IPS-20b (cell line): ENCODE measurements at regions not wholly inside any gene's neighbourhood (a gene's known extent, or its start where the extent isn't known, plus 50 kb on each side); places are given as distances from the start of the nearest gene placed in this dataset.

Source experiments
- H3K27ac ChIP-seq: one replicate; pipeline ENCODE4 v1.5.1; 2013; ENCODE audit warnings: low read length
- H3K27me3 ChIP-seq: 2 replicates; pipeline ENCODE4 v1.6.1; 2013; ENCODE audit warnings: mild to moderate bottlenecking, low read length, inconsistent platforms; ENCODE audit not compliant: insufficient read depth
- H3K36me3 ChIP-seq: 2 replicates; pipeline ENCODE4 v1.6.1; 2013; ENCODE audit warnings: low read depth, mild to moderate bottlenecking, inconsistent platforms, low read length, moderate library complexity; ENCODE audit not compliant: insufficient read depth
- H3K4me1 ChIP-seq: 2 replicates; pipeline ENCODE4 v1.6.1; 2013; ENCODE audit warnings: mild to moderate bottlenecking, control low read depth, inconsistent platforms, low read length, moderate library complexity; ENCODE audit not compliant: insufficient read depth
- H3K4me3 ChIP-seq: 2 replicates; pipeline ENCODE4 v1.5.1; 2013; ENCODE audit warnings: mild to moderate bottlenecking, low read length, inconsistent platforms
- H3K9ac ChIP-seq: 2 replicates; pipeline ENCODE4 v1.6.1; 2013; ENCODE audit warnings: low read depth, mild to moderate bottlenecking, inconsistent platforms, low read length, moderate library complexity
- H3K9me3 ChIP-seq: 2 replicates; pipeline ENCODE4 v1.6.1; 2013; ENCODE audit warnings: mild to moderate bottlenecking, low read depth, low read length, inconsistent platforms; ENCODE audit not compliant: insufficient read depth

DNA sequence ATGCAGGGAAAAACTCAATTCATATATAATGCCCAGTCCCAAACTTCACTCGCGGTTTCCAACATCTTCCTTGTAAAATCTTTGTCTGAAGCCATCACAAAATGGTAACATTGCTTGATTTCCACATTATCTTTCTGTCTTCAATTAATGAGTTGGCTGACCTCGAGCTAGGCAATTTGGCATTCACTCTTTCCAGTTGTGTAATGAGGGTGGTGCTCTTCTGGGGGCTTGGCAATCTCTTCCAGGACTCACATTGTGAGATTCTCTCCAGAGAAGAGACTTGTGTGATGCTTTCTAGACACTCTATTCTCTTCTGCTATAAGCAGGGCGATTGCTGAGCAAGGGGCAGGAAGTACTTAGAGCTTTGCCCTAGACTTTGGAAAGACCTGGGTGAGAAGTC is 179.5 kb downstream of the JCAD start:
- Histone ChIP-seq H3K27ac (no peak overlapping the region), H3K4me3 (no peak overlapping the region), H3K36me3 (no peaks in the 10 kb centered on the region), H3K27me3 (no peaks in the 10 kb centered on the region), H3K9me3 (no peaks in the 10 kb centered on the region), H3K4me1 (no peaks in the 10 kb centered on the region), H3K9ac (no peak overlapping the region)

DNA sequence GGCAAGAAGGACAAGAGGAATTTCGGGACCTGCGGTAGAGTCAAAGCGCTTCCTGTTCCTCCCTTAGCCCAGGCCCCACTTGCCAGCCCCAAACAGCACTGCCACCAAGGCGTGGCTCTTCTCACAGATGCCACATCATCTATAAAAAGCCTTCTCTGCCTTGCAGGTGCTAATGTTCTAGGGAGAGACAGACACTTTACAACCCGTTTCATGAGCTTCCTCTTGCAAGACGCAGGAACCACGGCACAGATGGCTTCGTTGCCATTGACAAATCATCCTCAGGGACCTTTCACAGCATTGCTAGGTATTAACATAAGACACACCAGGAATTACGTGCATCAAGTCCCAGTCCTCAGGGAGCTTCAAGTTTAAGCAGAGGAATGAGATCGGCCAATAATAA is 180.9 kb downstream of the JCAD start:
- H3K9me3 ChIP-seq = no peaks in the 10 kb centered on the region
- H3K36me3 ChIP-seq = no peaks in the 10 kb centered on the region
- H3K4me3 ChIP-seq = no peak overlapping the region
- H3K27me3 ChIP-seq = no peaks in the 10 kb centered on the region
- no peaks in the 10 kb centered on the region for H3K4me1 ChIP-seq
- no peak overlapping the region for H3K27ac ChIP-seq
- no peak overlapping the region for H3K9ac ChIP-seq

DNA sequence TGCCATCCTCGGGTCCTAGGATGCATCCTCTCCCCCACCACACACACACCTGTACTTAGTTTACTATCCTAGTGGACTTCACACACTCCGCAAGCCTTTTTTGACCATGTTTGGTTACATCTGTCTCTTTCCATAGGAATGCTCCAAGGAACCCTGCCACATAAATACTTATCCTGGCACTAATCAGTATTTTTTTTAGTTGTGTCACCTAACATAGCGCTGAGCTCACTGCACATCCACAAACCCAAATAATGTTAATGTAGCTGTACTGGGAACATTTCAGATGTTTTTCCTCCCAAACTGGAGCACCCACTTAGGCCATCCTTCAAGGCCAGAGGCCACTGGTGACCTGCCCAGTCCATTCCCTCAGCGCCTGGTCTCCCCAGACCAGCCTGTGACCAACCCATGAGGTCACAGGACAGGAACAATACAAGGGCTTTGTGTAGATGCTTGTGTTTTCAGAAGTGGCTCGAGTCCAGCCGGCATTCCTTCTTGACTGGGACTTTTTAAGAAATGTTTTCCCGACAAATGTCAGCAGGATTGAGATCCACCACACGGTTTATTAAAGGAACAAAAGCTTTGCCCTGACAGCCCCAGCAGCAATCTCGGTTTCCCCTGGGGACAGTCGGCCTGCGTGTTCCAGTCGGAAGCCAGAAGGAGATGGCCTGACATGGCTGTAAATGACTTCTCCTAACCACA is 181.4 kb downstream of the JCAD start:
- no peaks in the 10 kb centered on the region for H3K27me3 ChIP-seq
- H3K9ac ChIP-seq = no peak overlapping the region
- no peak overlapping the region for H3K4me3 ChIP-seq
- no peak overlapping the region for H3K27ac ChIP-seq
- no peaks in the 10 kb centered on the region for H3K9me3 ChIP-seq
- H3K4me1 ChIP-seq = no peaks in the 10 kb centered on the region
- H3K36me3 ChIP-seq = no peaks in the 10 kb centered on the region

DNA sequence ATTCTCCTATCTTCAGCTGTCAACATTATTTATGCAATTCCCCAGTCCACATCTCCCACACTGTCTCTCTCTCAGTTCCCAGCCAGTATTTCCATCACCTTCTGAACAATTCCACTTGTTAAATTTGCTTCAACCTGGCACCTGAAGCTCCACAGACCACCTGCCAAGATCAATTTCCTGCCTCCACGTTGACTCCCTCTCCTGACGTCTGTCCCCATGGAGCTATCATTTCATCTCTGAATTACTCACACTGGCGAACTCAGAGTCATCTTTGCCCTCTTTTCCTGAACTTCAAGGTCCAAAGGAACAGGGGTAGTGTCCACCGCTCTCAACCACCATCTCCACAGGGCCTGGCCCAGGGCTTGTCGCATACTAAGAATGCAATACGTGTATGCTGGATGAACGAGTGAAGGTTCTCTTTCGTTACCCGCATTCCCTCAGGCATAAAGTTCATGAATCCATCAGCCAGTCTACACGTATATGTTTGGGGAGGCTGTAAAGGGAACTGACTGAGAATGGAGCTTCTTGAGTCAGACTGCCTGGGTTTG is 183.3 kb downstream of the JCAD start:
- Histone ChIP-seq H3K9ac (no peak overlapping the region), H3K9me3 (no peaks in the 10 kb centered on the region), H3K27ac (no peak overlapping the region), H3K36me3 (no peaks in the 10 kb centered on the region), H3K4me3 (no peak overlapping the region), H3K27me3 (no peaks in the 10 kb centered on the region), H3K4me1 (no peaks in the 10 kb centered on the region)

DNA sequence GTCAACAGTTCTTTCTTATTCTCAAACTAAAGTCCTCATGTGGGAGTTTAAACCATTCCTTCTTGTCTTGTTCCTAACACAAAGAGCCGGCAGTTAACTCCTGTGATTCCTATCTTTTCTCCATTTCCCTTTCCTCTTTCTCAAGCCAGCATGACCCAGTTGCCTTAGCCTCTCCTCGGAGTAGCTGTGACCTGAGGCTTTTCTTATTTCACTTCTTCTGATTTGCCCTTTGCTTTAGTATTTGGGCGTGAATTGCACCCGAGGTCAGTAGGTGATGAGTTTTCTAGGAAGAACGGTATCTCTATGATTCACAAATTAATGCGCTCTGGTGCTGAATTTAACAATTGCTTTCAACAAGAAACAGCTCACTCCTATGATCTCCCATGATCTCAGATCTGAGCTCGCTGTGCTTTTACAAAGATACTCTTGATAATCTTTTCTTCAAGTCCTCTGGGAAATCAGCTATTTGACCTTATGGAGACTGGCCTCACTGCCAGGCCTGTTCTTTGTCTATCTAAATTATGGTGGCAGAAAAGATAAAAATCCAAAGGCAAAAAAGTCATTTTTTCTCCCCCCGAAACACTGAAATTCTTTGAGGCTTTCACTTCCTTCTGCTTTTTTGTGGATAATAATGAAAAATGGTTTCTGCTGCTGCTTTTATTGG is 184.6 kb downstream of the JCAD start:
- 0 out of 2 replicates have a peak, but pooled peaks cover 3% of the 10 kb centered on the region for H3K9me3 ChIP-seq
- no peak overlapping the region for H3K4me3 ChIP-seq
- no peak overlapping the region for H3K9ac ChIP-seq
- no peaks in the 10 kb centered on the region for H3K36me3 ChIP-seq
- H3K27me3 ChIP-seq = no peaks in the 10 kb centered on the region
- no peak overlapping the region for H3K27ac ChIP-seq
- H3K4me1 ChIP-seq = no peaks in the 10 kb centered on the region

DNA sequence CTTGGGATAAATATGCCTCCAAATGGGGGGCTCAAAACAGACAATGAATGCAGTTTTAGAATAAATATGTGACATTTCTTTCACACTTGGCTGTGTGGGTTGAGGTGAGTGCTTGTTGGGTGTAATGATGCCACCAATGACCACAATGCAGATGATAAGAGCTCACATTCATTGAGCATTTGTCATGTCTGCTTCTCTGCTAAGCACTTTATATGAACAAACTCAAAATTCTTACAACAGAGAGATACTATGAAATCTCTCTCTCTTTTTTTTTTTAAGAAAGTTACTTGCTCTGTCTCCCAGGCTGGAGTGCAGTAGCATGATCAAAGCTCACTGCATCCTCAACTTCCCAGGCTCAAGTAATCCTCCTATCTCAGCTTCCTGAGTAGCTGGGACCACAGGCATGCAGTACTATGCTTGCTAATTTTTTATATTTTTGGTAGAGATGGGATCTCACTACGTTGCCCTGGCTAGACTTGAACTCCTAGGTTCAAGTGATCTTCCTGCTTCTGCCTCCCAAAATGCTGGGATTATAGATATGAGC is 185.4 kb downstream of the JCAD start:
- Histone ChIP-seq H3K36me3 (no peaks in the 10 kb centered on the region), H3K27me3 (no peaks in the 10 kb centered on the region), H3K27ac (no peak overlapping the region), H3K4me1 (no peaks in the 10 kb centered on the region), H3K9ac (no peak overlapping the region), H3K9me3 (0 out of 2 replicates have a peak, but pooled peaks cover 3% of the 10 kb centered on the region), H3K4me3 (no peak overlapping the region)

DNA sequence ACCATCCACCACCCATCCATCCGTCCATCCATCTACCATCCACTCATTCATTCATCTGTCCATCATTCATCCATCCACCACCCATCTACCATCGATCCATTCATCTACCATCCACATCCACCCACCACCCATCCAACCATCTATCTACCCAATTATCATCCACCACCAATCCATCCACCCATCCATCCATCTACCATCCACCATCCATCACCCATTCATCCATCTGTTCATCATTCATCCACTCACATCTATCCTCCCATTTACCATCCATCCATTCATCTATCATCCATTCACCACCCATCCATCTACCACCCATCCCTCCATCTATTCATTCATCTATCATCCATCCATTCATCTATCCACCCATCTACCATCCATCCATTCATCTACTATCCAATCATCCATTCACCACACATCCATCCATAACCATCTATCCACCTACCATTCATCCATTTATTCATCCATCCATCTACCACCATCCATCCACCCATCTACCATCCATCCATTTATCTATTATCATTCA is 188.8 kb downstream of the JCAD start:
- H3K4me3 ChIP-seq = no peak overlapping the region
- H3K27me3 ChIP-seq = no peaks in the 10 kb centered on the region
- no peaks in the 10 kb centered on the region for H3K4me1 ChIP-seq
- H3K9me3 ChIP-seq = 0 out of 2 replicates have a peak, but pooled peaks cover 3% of the 10 kb centered on the region
- H3K27ac ChIP-seq = no peak overlapping the region
- no peaks in the 10 kb centered on the region for H3K36me3 ChIP-seq
- no peak overlapping the region for H3K9ac ChIP-seq

DNA sequence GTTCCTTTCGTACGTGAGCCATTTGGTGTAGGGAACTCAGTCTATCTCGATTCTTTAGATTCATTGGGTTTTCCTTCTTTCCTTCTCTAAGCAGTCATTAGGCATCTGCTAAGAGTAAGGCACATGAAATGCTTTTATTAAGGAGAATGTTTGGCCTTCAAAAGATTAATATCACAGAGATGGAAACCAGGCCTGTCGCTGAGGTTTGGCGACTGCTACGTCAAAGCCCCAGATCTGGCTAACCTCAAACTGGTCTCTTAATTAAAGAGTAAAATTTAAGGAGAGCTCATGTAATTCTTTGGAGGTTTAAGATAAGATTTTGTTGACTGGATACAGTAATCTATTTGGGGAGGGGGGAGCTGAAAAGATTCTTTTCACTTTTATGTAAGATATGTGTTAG is 189.8 kb downstream of the JCAD start:
- no peak overlapping the region for H3K9ac ChIP-seq
- no peak overlapping the region for H3K4me3 ChIP-seq
- no peak overlapping the region for H3K27ac ChIP-seq
- 0 out of 2 replicates have a peak, but pooled peaks cover 3% of the 10 kb centered on the region for H3K9me3 ChIP-seq
- H3K4me1 ChIP-seq = no peaks in the 10 kb centered on the region
- no peaks in the 10 kb centered on the region for H3K27me3 ChIP-seq
- no peaks in the 10 kb centered on the region for H3K36me3 ChIP-seq

DNA sequence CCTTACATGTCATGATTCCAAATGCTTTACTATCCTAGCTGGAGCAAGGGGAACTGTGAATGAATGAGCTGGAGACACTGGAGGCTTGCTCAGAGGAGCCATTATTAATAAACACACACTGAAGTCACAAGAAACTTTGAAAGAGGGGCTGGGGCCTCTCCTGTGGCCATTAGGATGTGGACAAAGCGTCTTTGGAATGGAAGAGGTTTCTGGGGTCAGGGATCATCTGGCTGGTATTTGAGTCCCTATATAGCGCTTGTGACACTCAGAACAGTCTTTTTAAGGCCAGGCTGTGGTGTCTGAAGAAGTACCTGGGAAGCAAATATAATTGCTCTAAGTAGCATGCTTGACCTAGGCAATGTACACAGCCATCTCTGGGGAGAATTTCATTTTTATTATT is 193.0 kb downstream of the JCAD start:
- no peak overlapping the region for H3K9ac ChIP-seq
- no peak overlapping the region for H3K4me3 ChIP-seq
- no peaks in the 10 kb centered on the region for H3K36me3 ChIP-seq
- no peak overlapping the region for H3K27ac ChIP-seq
- H3K27me3 ChIP-seq = no peaks in the 10 kb centered on the region
- H3K9me3 ChIP-seq = 0 out of 2 replicates have a peak, but pooled peaks cover 3% of the 10 kb centered on the region
- no peaks in the 10 kb centered on the region for H3K4me1 ChIP-seq

DNA sequence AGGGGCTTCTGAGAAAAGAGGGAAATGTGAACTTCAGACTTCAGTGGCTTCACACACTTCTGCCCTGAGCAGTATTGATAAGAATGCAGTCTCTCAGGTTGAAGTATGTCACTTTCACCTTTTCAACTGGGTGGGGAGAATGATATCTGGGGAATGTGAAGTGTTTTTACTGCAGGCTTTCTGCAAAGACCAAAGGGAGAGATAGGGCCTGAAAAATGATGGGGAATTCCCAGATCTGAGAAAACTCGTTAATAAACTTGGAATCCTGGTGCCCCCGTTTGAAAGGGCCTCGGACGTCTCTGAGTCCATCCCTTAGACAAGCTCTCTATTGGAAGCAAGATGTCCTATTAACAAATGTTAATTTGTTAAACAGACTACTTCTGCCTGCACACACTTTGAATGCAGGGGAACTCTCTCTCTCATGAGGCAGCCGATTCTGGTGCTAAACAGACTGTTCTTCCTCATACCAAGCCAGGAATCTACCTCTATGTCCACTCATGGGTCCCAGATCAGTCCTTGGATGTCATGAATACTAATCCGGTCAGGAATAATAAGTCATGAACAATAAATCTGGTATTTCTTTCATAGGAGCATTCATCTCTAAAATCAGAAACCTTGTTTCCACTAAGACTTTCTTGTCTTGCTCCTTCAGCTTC is 193.6 kb downstream of the JCAD start:
- Histone ChIP-seq H3K9me3 (0 out of 2 replicates have a peak, but pooled peaks cover 3% of the 10 kb centered on the region), H3K27ac (no peak overlapping the region), H3K27me3 (no peaks in the 10 kb centered on the region), H3K4me3 (no peak overlapping the region), H3K4me1 (no peaks in the 10 kb centered on the region), H3K36me3 (no peaks in the 10 kb centered on the region), H3K9ac (no peak overlapping the region)

DNA sequence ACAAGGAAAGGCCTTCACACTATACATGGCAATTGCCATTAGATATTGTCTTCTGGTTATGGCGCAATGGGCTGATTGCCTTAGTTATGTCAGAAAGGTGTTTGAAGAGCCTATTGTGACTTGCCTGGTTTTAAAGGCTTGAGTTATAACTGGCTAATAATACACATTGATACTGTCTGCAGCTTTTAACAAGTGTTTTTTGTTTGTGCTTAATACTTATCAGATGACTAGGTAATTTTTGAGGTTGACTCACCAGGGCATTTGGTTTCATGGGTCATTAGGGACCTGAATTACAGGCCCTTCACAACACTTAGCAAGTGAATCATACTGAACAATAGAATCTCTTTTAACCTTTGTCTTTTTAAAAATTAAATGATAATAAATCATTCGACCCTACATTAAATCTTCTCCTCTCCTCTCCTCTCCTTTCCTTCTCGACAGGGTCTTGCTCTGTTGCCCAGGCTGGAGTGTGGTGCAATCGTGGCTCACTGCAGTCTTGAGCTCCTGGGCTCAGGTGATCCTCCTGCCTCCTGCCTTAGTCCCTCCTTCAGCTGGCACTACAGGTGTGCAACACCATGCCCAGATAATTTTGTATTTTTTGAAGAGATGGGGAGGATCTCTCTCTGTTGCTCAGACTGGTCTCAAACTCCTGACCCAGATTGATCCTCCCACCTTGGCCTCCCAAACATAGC is 196.3 kb downstream of the JCAD start:
- Histone ChIP-seq H3K4me3 (no peak overlapping the region), H3K36me3 (no peaks in the 10 kb centered on the region), H3K27ac (no peak overlapping the region), H3K27me3 (no peaks in the 10 kb centered on the region), H3K9ac (no peak overlapping the region), H3K9me3 (no peaks in the 10 kb centered on the region), H3K4me1 (no peaks in the 10 kb centered on the region)
